Posterior vena cava (tissue), 2 donors: ENCODE measurements at regions not wholly inside any gene's neighbourhood (a gene's known extent, or its start where the extent isn't known, plus 50 kb on each side); places are given as distances from the start of the nearest gene placed in this dataset.
"Not testable (repeated sequence)": the region's sequence is repeated elsewhere in the genome, so short reads cannot be mapped to it uniquely, and the experiment has no call there.

Source experiments
- DNase-seq: peaks from one replicate; pipeline ENCODE4 v3.0.0-alpha.2; 2020; ENCODE audit warnings: low spot score
- intact Hi-C, 2 donors: fragments of 100-400 bp; cut with DNase I; formaldehyde crosslinking; loops; one replicate each; pipeline versions ENCODE4 v1.14.1 to v1.14.2; 2022 to 2023
- donor health status: DM: yes; HTN: yes; CAD: no.
- donor health status: DM: yes; HTN: yes; CAD: no.

DNA sequence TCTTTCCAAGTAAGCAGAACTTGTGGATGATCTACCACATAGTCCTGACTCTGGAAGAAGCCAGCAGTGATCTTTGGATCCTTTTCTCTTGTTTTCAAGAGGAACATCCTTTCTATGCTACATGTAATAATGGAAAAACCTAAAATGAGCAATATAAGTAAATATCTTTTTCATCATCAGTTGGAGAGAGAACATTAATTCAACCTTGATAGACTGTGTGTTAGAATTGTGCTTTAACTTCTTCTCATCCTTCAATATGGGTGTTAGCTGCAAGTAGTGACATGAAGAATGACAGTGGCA, 65.6 kb upstream of the IFNGR1 start:
- no peak for DNase-seq
- intact Hi-C loops: no loop called here

DNA sequence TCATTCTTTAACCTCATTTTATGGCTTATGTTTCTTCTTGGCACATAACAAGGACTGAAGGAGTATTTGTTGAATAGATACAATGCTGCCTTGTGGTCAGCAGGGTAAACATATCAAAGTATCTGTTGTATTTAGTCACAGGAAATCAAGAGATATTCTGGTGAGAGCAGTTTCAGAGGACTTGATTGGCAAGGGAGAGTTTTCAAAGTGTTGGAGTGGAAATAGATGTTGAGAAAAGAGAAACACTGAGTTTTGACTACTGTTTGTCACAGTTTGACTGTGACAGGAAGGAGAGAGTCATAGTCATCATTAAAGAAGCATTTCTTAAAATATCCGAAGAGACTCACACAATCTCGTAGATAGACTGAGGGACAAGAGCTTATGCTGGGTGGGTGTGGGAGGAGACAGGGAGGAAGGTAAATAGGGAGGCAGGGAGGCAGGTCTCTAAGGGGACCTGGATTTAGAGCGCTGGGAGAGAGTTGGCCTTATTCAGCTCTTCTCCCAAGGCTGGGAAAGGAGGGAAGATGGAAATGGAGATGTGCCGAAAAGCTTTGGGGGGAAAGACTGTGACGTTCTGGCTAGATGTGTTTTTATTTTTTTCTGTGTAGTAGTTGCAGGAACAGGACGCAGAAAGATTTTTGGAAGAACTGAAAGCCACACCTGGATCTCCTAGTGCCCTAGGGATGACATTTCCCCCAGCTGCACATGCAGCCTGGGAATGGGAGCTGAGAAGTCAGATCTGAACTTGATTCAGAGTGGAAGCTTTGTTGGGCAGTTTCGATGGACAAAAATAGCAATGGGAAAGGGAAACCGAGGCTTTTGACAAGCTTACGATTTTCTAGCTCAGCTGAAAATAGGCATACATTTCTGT, 65.0 kb upstream of the IFNGR1 start:
- intact Hi-C loops: no loop called here
- no peak for DNase-seq

GRCh38 chr6:137283080-137283479, 63.9 kb upstream of the IFNGR1 start:
- intact Hi-C loops: no loop called here
- DNase-seq: no peak

- DNase-seq: no peak
- intact Hi-C loops: no loop called here
Observed at GRCh38 chr6:137282254-137282653, 63.1 kb upstream of the IFNGR1 start.

GRCh38 chr6:137279279-137279678, 60.1 kb upstream of the IFNGR1 start:
- DNase-seq, intact Hi-C loops: not testable (repeated sequence)

DNA sequence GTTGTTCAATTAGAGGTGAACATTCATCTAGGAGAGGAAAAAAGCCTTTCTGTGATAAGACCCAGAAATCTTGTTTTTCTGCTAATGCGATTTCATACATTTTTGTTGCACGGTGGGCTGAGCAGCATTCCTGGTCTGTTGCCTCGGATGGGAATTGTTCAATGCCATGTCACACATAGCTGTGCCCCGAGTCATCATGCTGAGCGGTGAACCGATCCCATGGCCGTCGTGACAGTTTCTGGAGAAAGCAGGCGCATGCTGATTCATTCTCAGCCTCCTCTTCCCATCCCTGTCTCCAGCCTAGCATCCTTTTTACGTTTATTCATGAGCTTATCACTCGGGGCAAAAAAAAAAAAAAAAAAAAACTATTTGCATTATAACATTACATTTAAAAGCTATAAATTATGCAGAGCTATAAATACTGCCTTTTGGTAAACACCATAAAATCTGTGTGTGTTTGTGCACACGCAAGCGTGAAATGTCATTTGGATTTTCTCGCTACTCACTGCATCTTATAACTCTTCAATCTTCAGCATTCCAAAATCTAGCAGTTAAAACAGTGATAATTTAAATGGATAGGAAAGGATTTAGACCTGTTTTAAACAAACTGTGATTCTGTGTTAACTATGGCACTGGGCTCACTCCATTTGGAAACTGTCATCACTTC, 58.9 kb upstream of the IFNGR1 start:
- DNase-seq: no peak
- intact Hi-C loops: no loop called here

- intact Hi-C loops: no loop called here
Observed at GRCh38 chr6:137272403-137272802, 53.2 kb upstream of the IFNGR1 start.

GRCh38 chr6:137271245-137272183, 52.3 kb upstream of the IFNGR1 start:
- intact Hi-C loops: no loop called here

More at GRCh38 chr6:137272403-137272802, 53.2 kb upstream of the IFNGR1 start:
- no peak for DNase-seq

DNA sequence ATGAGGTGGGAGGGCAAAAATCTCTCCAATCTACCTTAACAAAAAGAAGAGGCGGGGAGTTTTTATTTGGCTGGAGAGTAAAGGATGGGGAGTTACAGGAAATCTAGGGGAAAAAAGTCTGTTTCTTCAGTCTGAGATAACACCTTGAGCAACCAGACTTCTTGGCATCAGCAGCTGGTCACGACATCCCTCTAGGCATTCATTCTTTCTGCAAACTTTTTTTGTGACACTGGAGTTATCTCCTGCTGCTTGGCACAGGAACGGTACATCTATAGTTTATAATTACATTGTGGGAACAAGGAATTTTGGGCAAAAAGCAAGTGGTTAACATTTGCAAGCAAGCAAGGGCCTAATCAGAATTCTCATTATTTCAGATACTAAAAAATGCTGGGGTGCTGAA, 50.6 kb upstream of the IFNGR1 start:
- no peak for DNase-seq
- intact Hi-C loops: no loop called here

More at GRCh38 chr6:137271245-137272183, 52.3 kb upstream of the IFNGR1 start:
- no peak for DNase-seq

- intact Hi-C loops: no loop called here
Observed at GRCh38 chr6:137269347-137269746, 50.2 kb upstream of the IFNGR1 start.

More at GRCh38 chr6:137269347-137269746, 50.2 kb upstream of the IFNGR1 start:
- no peak for DNase-seq
